Hematopoietic multipotent progenitor cell treated with erythropoietin and hydrocortisone succinate and interleukin-3 and kit ligand, for 17 days (in vitro differentiated cells): ENCODE measurements at regions not wholly inside any gene's neighbourhood (a gene's known extent, or its start where the extent isn't known, plus 50 kb on each side); places are given as distances from the start of the nearest gene placed in this dataset.

ENCODE experiments used
- DNase-seq: peaks from one replicate; pipeline ENCODE4 v3.0.0-alpha.2; 2015; ENCODE audit warnings: low spot score

DNA sequence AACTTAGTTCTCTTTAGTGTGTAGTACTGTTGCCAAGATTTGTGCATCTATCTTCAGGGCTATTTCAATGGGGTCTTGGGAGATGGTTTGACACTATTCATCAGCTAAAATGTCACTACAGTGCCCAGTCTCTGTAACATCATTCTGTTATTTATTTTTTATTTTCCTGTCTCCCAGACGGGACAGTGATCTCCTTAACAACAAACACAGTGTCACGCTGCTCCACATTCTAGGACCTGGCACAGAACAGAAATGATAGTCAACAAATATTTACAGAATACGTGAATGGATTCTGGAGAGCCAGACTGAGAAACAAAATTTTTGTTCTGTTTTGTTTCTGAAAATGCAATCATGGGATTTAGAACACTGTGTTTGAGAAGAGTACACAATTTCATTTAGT lies 937.7 kb upstream of the LRRN3 start:
- DNase-seq: no peak

DNA sequence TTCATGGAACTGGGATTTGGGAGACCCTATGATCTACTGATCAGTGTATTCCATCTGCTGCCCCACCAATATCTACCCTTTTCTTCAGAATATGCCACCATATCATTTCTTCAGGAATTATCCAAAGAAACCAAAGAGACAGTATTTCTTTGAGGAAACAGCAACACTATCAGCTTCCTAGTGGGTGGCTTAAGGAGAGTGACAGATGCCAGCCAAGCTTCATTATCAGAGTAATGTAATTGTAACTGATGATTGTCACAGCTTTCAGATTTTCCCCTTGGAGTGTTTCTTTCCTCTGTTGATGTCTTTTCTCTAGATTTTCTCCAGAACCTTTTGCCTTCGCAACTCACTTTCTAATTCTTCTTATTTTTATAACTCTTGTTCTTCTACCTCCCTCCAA lies 934.4 kb upstream of the LRRN3 start:
- DNase-seq: no peak

DNA sequence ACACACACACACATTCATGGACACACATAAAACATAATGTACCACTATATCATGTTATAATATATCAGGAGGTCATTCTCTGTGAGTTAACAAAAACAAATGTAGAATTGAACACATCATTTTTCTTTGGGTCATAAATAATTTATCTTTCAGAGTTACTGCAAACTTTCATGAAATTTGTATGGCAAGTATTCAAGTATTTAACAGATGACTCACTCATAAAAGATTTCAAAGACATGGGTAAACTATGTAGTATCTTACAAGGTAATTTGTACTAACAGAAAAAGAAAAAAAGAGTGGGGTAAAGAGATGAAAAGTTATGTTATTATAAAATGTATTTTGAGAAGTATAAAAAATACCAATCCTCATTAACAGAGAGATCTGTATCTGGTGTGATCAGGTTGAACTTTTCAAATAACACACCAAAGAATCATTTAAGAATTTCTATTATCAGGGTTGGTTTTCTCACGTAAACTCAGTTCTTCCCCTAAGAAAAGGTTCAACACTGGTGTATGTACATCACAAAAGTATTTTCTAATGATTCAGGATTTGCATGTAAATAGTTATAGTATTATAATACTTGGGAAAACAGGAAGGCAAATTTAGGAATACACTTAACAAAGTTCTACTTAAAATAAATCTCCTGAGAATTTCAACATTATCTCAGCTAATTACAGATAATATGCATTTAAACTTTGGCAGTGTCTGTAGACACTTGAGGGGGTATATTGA lies 933.1 kb upstream of the LRRN3 start:
- DNase-seq: no peak

- no peak for DNase-seq
Observed at GRCh38 chr7:110168010-110168409, 922.9 kb upstream of the LRRN3 start.

GRCh38 chr7:110170841-110171240 lies 920.1 kb upstream of the LRRN3 start:
- DNase-seq: no peak

DNA sequence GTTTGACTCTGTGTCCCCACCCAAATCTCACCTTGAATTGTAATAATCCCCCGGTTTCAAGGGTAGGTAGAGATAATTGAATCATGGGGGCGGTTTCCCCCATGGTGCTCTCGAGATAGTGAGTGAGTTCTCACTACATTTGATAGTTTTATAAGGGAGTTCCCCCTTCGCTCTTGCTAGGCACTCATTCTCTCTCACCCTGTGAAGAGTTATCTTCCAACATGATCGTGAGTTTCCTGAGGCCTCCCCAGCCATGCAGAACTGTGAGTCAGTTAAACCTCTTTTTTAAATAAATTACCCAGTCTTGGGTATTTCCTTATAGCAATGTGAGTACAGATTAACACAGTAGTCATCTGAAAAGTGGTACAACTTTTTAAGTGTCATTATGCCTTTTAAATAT lies 913.5 kb upstream of the LRRN3 start:
- DNase-seq: no peak

GRCh38 chr7:110179037-110179436 lies 911.9 kb upstream of the LRRN3 start:
- DNase-seq: no peak

DNA sequence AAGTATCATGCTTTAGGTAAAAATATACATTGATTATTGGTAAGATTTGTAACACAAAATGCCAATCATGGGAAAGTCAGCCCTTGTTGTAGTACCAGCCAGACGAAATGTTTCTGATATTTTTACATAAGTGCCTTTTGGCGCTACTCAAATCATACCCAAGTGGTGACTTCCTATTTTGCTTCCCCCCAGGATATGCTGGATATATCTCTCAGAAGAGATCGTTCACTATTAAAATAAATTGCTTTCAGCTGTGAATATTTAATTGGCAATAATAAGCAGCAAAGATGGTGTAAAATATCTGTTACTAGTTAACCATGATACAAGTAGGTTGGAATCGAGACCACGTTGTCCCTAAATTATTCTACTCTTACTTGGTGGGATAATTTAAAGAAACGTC lies 909.2 kb upstream of the LRRN3 start:
- no peak for DNase-seq

GRCh38 chr7:110186334-110186733 lies 904.6 kb upstream of the LRRN3 start:
- no peak for DNase-seq

- DNase-seq: no peak
Observed at GRCh38 chr7:110187877-110188554, 902.9 kb upstream of the LRRN3 start.

DNA sequence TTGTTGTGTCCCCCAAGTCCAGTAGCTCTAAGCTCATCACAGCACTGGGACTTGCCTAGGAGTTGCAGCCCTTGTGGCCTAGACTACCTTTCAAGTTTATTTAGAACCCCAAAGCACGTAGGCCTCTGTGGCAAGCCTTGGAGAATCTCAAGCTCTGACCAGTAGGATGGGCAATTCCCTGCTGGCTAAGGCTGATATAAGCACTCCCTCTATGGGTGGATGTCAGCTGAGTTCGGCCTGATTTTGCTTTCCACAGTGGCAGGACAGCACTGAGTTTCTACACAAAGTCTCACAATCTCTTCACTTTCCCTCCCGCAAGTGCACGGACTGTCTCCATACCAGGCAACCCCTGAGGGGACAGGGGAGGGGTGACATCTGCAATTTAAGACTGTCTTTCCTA lies 886.4 kb upstream of the LRRN3 start:
- no peak for DNase-seq

DNA sequence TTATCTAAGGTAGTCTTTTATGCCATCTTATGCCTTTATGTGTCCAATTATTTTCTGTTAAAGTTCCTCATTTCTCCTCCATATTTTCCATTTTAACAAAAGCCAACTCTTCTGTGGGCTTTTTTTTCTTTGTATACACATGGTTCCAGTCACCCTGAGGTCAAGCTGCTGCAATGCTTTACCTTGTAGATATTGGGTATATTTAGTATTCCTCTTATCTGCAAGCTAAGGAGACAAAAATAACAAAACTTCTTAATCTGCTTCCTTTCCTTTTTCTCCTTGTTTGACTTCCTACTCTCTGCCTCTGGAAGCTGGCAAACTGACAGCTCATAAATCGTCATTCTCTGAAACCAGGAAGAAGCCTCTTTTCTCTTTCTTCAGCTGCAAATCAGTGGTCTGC lies 885.0 kb upstream of the LRRN3 start:
- DNase-seq: no peak

DNA sequence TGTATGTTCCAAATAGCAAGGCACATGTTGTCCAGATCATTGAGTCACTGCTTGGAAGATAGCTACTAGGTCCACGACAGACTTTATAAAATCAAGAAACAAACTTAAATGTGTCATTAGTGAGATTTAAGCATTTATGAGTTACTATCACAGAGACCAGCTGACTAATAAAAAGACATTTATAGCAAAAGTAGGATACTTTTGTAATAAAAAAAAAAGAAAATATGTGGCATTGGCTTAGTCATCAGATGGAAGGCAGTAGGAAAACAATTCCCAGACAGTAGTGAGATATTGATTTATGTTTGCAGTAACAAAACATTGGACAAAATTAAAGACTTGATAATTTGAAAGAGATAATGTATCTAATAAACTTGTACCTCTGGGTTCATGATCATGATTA lies 881.0 kb upstream of the LRRN3 start:
- DNase-seq: no peak

DNA sequence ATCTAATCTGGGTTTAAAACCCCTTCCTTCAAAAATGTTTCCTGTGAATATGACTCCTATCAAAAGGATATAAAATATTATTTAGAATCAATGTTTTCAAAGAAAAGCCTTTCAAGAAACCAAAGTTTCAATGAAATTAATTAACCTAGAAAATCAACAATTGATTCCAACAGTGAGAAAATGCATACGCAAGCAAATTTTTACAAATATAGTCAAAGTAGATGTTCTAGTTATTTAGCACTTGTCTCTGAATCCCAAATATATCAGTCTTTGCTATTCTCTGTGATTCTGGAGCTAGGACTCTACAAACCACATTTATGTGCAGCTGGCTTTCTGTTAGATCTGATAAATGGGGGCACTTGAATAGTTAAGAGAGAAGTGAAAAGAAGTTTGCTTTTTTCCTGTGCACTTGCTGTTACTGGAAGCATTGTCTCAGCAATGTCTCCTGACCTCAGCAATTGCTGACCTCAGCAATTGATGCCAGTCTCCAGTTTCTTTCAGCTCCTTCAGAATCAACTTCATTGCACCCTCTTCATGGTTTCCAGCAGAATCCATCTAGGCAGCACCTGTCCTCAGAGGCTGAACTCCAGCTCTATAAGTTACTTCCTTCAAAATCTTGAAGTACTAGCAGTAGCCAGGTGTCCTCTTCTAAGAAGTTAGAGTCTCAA lies 879.9 kb upstream of the LRRN3 start:
- no peak for DNase-seq

GRCh38 chr7:110224643-110225042 lies 866.3 kb upstream of the LRRN3 start:
- no peak for DNase-seq

DNA sequence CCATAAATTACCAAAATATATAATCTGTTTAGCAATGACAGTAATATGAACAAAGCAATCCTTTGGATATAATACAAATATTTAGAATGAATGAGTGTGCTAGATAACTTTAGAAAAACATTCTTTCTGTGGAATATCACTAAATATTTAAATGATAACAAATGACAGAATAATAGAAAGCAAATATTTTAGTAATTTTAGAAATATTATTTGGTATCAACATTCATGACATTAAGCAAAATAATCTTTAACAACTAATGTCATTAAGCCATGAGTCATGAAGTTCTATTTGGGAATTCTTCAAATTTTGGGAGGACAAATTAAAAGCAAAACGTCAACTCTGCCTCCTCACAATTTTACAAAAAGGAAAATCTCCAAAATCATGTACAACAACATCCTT lies 844.8 kb upstream of the LRRN3 start:
- no peak for DNase-seq

DNA sequence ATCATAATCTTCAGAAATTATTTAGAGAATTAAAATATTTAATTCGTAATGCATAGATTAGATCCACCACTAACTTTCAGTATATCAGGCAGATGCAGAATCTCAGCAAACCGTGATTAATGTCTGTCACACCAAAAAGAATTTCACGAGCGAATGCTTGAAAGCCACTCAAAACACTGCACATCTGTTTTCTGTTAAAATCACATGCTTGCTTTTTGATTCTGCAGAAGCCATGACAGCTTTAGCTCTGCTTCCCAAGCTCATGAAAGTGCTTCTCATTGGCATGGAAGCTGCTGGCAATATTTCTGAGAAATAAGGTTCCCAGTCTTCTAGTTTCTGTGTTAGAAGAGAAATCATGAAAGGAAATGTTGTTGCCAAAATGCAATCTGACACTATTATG lies 837.8 kb upstream of the LRRN3 start:
- DNase-seq: no peak

DNA sequence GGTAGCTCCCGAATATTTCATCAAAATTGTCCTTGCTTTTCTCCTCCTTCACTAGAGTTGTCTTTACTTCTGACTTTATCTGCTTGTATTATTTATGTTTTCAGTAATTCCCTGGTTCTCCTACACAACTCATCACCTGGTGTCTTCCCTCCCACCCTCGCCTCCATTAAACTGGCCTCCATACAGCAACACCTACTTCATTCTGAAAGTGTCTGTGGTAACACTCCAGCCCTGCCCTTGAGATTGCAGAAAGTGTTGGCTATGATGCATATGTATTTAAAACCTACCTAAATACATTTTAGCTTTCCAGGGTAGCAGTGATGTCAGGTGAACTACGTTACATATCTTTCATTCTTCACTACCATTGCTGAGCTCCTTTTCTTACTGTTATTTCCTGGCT lies 833.3 kb upstream of the LRRN3 start:
- DNase-seq: no peak

- DNase-seq: no peak
Observed at GRCh38 chr7:110262251-110262650, 828.7 kb upstream of the LRRN3 start.

- DNase-seq: no peak
Observed at GRCh38 chr7:110264288-110264687, 826.6 kb upstream of the LRRN3 start.

DNA sequence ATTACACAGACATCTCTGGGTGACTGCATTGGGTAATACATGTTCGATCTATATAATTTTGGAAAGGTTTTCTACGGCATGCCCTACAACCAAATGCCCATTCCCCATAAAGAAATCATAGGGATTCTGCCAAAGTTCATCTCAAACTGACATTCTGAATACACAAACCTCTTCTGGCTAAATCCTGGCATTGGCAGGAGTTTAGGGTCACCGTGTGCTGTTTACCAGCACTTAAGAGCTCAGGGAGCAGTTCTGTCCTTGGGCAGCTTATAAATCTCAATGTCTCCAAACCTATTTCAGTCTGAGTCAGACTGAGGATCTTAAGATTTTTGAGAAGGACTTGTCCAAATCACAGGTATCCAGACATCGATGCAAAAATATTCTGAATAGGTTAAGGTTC lies 809.6 kb upstream of the LRRN3 start:
- DNase-seq: no peak

DNA sequence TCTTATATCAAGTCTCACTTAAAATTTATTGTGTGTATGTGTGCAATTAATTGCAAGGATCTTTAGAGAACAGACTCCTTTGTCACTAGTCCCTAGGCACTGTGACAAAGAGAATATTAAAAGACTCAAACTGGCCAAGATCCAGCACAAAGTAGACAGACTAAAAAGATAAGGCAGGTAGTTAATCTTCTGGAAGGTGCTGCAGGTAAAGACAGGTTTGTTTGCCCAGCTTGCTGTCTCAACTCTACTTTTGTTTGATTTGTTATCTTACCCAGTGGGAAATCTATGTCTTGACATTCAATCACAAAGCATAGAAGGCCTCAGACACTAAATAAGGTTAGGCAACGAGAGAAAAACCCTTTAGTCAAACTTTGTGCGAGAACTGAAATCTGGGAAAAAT lies 807.9 kb upstream of the LRRN3 start:
- no peak for DNase-seq

DNA sequence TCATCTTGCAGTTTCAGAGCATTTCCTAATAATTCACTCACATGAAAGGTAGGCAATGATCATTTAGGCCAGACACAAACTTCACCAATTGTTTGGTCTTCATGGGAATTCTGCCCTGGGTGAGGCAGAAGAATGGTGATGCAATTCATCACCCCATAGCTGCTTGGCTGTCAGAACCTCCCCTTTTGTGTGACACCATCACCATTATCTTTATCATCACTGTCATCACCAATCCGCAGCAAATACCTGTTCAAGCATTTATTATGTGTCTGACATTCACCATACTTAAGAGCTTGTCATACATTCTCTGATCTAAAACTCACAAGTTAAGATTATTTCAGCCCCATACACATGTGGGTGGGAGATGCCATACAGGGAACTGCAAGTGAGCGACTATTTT lies 799.5 kb upstream of the LRRN3 start:
- no peak for DNase-seq

DNA sequence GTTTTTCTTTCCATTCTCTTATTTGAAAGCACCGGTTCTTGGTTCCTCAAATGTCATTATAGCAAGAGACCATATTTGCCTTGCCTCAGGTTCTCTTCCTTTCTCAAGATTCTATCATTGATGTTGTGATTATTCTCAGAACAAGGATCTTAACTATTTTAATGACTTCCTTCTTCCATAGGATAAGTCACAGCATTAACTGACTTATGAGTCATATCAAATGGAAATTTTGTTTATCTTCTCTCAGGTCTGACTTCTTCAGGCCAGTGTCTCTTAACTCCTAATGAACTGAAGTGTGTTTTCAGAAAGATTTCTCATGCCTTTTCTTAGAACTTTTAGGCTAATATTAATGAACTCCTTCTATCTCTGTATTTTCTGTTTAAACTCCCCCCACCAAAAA lies 794.6 kb upstream of the LRRN3 start:
- DNase-seq: no peak
